ENCODE measurements at regions not wholly inside any gene's neighbourhood (a gene's known extent, or its start where the extent isn't known, plus 50 kb on each side); places are given as distances from the start of the nearest gene placed in this dataset.
A peak's percentile ranks its signal among the peaks of the same experiment; 100 is the strongest.

- intact Hi-C loops (cut with DNase I), result no loop called here
- TF ChIP-seq POLR2A (IDR thresholded peaks at IDR 0.05; ENCODE audit: low read depth) (no peak), EP300 (IDR thresholded peaks at IDR 0.05) (no peak), POLR2AphosphoS5 (IDR thresholded peaks at IDR 0.05) (no peak), CTCF (IDR thresholded peaks at IDR 0.05) (no peak)
These were observed 121.1 kb upstream of the SYT6 start for GRCh38 chr1:114274621-114275317.

GRCh38 chr1:114272593-114272992 is 118.9 kb upstream of the SYT6 start:
- TF ChIP-seq CTCF (IDR thresholded peaks at IDR 0.05) (no peak), POLR2AphosphoS5 (IDR thresholded peaks at IDR 0.05) (no peak), POLR2A (IDR thresholded peaks at IDR 0.05; ENCODE audit: low read depth) (no peak), EP300 (IDR thresholded peaks at IDR 0.05) (no peak)
- Histone ChIP-seq H3K9me3 (no peaks in the 10 kb centered on the region), H3K4me1 (no peaks in the 10 kb centered on the region), H3K4me3 (no peak overlapping the region), H3K27ac (replicated peaks in 1 of 4) (no peak overlapping the region), H3K27me3 (no peaks in the 10 kb centered on the region), H3K36me3 (no peaks in the 10 kb centered on the region)
- peak; percentile 55 for DNase-seq (ENCODE audit: extremely low spot score)
- intact Hi-C loops (cut with DNase I), result no loop called here
- WGBS, result 82% methylated on average over 3 of the region's 3 CpGs

More at GRCh38 chr1:114274621-114275317, 121.1 kb upstream of the SYT6 start:
- H3K4me3 ChIP-seq, result no peak overlapping the region
- no peaks in the 10 kb centered on the region for H3K36me3 ChIP-seq
- H3K9me3 ChIP-seq, result no peaks in the 10 kb centered on the region
- WGBS, result 87% methylated on average over 5 of the region's 5 CpGs
- peak; percentile 66 for DNase-seq (ENCODE audit: extremely low spot score)
- no peak overlapping the region for H3K27ac ChIP-seq (replicated peaks in 1 of 4)
- H3K27me3 ChIP-seq, result no peaks in the 10 kb centered on the region
- H3K4me1 ChIP-seq, result no peaks in the 10 kb centered on the region

GRCh38 chr1:114270718-114271117 is 117.0 kb upstream of the SYT6 start:
- H3K4me3 ChIP-seq, result no peak overlapping the region
- H3K36me3 ChIP-seq, result no peaks in the 10 kb centered on the region
- DNase-seq (ENCODE audit: extremely low spot score), result peak; percentile 66
- no peak for TF ChIP-seq POLR2AphosphoS5 (IDR thresholded peaks at IDR 0.05)
- no peak for TF ChIP-seq EP300 (IDR thresholded peaks at IDR 0.05)
- no peak for TF ChIP-seq CTCF (IDR thresholded peaks at IDR 0.05)
- no peak for TF ChIP-seq POLR2A (IDR thresholded peaks at IDR 0.05; ENCODE audit: low read depth)
- H3K27ac ChIP-seq (replicated peaks in 1 of 4), result no peak overlapping the region
- no peaks in the 10 kb centered on the region for H3K9me3 ChIP-seq
- H3K27me3 ChIP-seq, result no peaks in the 10 kb centered on the region
- no peaks in the 10 kb centered on the region for H3K4me1 ChIP-seq
- WGBS, result 94% methylated on average over 2 of the region's 2 CpGs
- intact Hi-C loops (cut with DNase I), result no loop called here

DNA sequence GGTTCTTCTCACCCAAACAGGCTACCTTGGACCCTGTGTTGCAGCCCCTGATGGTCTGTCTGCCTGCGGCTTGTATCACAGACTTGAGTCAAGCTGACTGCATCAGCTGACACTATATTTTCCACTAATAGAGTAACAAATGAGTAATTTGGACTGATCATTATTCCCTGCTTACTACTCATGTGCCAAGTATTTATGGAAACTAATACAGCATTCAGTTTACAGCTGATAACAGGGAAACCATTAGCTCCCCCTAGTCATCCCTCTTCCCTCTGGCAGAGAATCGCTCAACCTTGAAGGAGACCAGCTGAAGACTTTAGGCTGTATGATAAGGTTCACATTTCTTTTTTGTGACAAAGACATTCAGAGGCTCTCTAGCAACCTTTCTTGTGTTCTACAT is 116.6 kb upstream of the SYT6 start:
- no peak for TF ChIP-seq POLR2AphosphoS5 (IDR thresholded peaks at IDR 0.05)
- no peak for TF ChIP-seq POLR2A (IDR thresholded peaks at IDR 0.05; ENCODE audit: low read depth)
- no peak for TF ChIP-seq CTCF (IDR thresholded peaks at IDR 0.05)
- H3K9me3 ChIP-seq, result no peaks in the 10 kb centered on the region
- intact Hi-C loops (cut with DNase I), result no loop called here
- H3K36me3 ChIP-seq, result no peaks in the 10 kb centered on the region
- no peak overlapping the region for H3K27ac ChIP-seq (replicated peaks in 1 of 4)
- no peaks in the 10 kb centered on the region for H3K4me1 ChIP-seq
- no peak overlapping the region for H3K4me3 ChIP-seq
- 75% methylated on average over 2 of the region's 2 CpGs for WGBS
- no peaks in the 10 kb centered on the region for H3K27me3 ChIP-seq
- no peak for DNase-seq (ENCODE audit: extremely low spot score)

DNA sequence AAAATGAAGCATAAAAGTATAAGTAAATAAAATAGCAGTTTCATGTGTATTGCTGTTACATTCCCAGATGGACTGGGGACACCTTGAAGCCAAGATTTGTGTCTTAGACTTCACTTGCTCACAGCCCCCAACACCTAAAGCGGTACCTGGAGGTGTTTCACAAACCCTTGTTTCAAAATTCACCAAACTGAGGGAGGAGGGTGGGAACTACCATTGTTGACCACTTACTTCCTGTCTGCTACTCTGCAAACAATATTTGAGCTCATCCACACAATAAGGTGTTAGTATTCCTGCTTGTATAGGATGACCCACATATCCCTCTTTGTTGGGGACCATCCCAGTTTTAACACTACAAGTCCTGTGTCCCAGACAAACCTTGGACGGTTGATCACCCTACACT is 115.9 kb upstream of the SYT6 start:
- no peak for TF ChIP-seq POLR2A (IDR thresholded peaks at IDR 0.05; ENCODE audit: low read depth)
- TF ChIP-seq EP300 (IDR thresholded peaks at IDR 0.05), result no peak
- Histone ChIP-seq H3K9me3 (no peaks in the 10 kb centered on the region), H3K4me3 (no peak overlapping the region), H3K36me3 (no peaks in the 10 kb centered on the region), H3K27ac (replicated peaks in 1 of 4) (no peak overlapping the region), H3K27me3 (no peaks in the 10 kb centered on the region), H3K4me1 (no peaks in the 10 kb centered on the region)
- 98% methylated on average over 2 of the region's 2 CpGs for WGBS
- intact Hi-C loops (cut with DNase I), result no loop called here
- no peak for DNase-seq (ENCODE audit: extremely low spot score)

Data from esophagus muscularis mucosa (tissue), 4 donors.